ENCODE measurements at regions not wholly inside any gene's neighbourhood (a gene's known extent, or its start where the extent isn't known, plus 50 kb on each side); places are given as distances from the start of the nearest gene placed in this dataset.

- H3K4me1 ChIP-seq (ENCODE audit: control insufficient read depth, insufficient read depth, low read length) = no peaks in the 10 kb centered on the region
- WGBS (ENCODE audit: insufficient coverage, insufficient replicate concordance, low lambda C conversion rate, missing lambda C conversion rate) = 39% methylated on average over 1 of the region's 1 CpG
- H3K4me2 ChIP-seq (ENCODE audit: control insufficient read depth, insufficient read depth) = no peak overlapping the region
- FAIRE-seq = no peak
- RAD21 ChIA-PET (ENCODE audit: unreplicated experiment) = no interaction called here
- POLR2A ChIA-PET = no interaction called here
- SMC1A ChIA-PET (ENCODE audit: uncharacterized antibody, unreplicated experiment) = no interaction called here
- ATAC-seq = no peak
- no peak overlapping the region for H3K27ac ChIP-seq (ENCODE audit: control insufficient read depth, insufficient read depth)
- H3K9ac ChIP-seq (ENCODE audit: control insufficient read depth, insufficient read depth, low read length) = no peak overlapping the region
- no peaks in the 10 kb centered on the region for H3K9me3 ChIP-seq (replicated peaks; ENCODE audit: control insufficient read depth, insufficient read depth, low read length)
- intact Hi-C loops (cut with micrococcal nuclease; ENCODE audit: unreplicated experiment) = no loop called here
- H3K36me3 ChIP-seq (ENCODE audit: control insufficient read depth in 2 of 2, insufficient read depth in 2 of 2, low read length in 1 of 2) = no peaks in the 10 kb centered on the region
- no peaks in the 10 kb centered on the region for H3K27me3 ChIP-seq (replicated peaks in 1 of 2; ENCODE audit: control insufficient read depth in 2 of 2, insufficient read depth in 2 of 2, low read length in 1 of 2)
- no peak for DNase-seq (ENCODE audit: low read depth, low spot score)
- TF ChIP-seq STAT3 (IDR thresholded peaks at IDR 0.05; ENCODE audit: low read depth, low read length) = no peak
- no peak for TF ChIP-seq NR2C2 (IDR thresholded peaks at IDR 0.05; ENCODE audit: borderline replicate concordance, control insufficient read depth, insufficient read length, low read depth)
- TF ChIP-seq DPF2 (IDR thresholded peaks at IDR 0.05) = no peak
- no peak for TF ChIP-seq CEBPB (IDR thresholded peaks at IDR 0.05; ENCODE audit: borderline replicate concordance in 1 of 2, low read depth in 2 of 2, low read length in 2 of 2)
- no peak for TF ChIP-seq SRF (IDR thresholded peaks at IDR 0.05; ENCODE audit: low read depth in 2 of 2, low read length in 2 of 2)
- no peak for TF ChIP-seq USF1 (IDR thresholded peaks at IDR 0.05; ENCODE audit: borderline replicate concordance, extremely low read length, insufficient read depth, low read depth, low read length)
- no peak for TF ChIP-seq SMAD5 (IDR thresholded peaks at IDR 0.05; ENCODE audit: low read depth)
- no peak for TF ChIP-seq E2F4 (IDR thresholded peaks at IDR 0.05; ENCODE audit: low read depth, low read length)
- TF ChIP-seq SUPT20H (IDR thresholded peaks at IDR 0.05; ENCODE audit: borderline replicate concordance, control insufficient read depth, low read depth, low read length) = no peak
- no peak for TF ChIP-seq CTCF (IDR thresholded peaks at IDR 0.05 in 2 of 3, conservative IDR thresholded peaks at IDR 0.05 in 1 of 3; ENCODE audit: control insufficient read depth in 2 of 3, extremely low read depth in 1 of 3, insufficient read depth in 1 of 3, low read depth in 3 of 3, low read length in 3 of 3)
- TF ChIP-seq ZNF217 (IDR thresholded peaks at IDR 0.05) = no peak
- no peak for TF ChIP-seq HCFC1 (IDR thresholded peaks at IDR 0.05; ENCODE audit: low read length)
- no peak for TF ChIP-seq RB1 (IDR thresholded peaks at IDR 0.05; ENCODE audit: borderline replicate concordance)
- TF ChIP-seq RCOR1 (conservative IDR thresholded peaks at IDR 0.05; ENCODE audit: low read depth, low read length) = no peak
- no peak for TF ChIP-seq MTA2 (IDR thresholded peaks at IDR 0.05; ENCODE audit: low read depth)
- H4K20me1 ChIP-seq (ENCODE audit: control insufficient read depth, insufficient read depth) = no peaks in the 10 kb centered on the region
- no TSS peak for BruUV-seq (replicated peaks)
- H3K4me3 ChIP-seq = no peak overlapping the region
- in situ Hi-C loops (cut with MboI) = no loop called here
- CTCF ChIA-PET = no interaction called here
- H2AFZ ChIP-seq (ENCODE audit: control insufficient read depth, low read depth, low read length) = no peak overlapping the region
- no peaks in the 10 kb centered on the region for H3K79me2 ChIP-seq (ENCODE audit: control insufficient read depth, insufficient read depth, low read length)
Observed at GRCh38 chr2:41420872-41421271, 626.9 kb upstream of the PKDCC start.

Data from GM12878 (cell line).